GM12873 (cell line): ENCODE measurements at regions not wholly inside any gene's neighbourhood (a gene's known extent, or its start where the extent isn't known, plus 50 kb on each side); places are given as distances from the start of the nearest gene placed in this dataset.

Experiments
- TF ChIP-seq, protein P1 (sequence below): IDR thresholded peaks from 2 replicates; pipeline ENCODE4 v1.5.1; 2012; ENCODE audit warnings: low read depth, mild to moderate bottlenecking, moderate library complexity, low read length, control low read depth; ENCODE audit not compliant: insufficient read depth; ENCODE audit errors: missing control alignments

DNA sequence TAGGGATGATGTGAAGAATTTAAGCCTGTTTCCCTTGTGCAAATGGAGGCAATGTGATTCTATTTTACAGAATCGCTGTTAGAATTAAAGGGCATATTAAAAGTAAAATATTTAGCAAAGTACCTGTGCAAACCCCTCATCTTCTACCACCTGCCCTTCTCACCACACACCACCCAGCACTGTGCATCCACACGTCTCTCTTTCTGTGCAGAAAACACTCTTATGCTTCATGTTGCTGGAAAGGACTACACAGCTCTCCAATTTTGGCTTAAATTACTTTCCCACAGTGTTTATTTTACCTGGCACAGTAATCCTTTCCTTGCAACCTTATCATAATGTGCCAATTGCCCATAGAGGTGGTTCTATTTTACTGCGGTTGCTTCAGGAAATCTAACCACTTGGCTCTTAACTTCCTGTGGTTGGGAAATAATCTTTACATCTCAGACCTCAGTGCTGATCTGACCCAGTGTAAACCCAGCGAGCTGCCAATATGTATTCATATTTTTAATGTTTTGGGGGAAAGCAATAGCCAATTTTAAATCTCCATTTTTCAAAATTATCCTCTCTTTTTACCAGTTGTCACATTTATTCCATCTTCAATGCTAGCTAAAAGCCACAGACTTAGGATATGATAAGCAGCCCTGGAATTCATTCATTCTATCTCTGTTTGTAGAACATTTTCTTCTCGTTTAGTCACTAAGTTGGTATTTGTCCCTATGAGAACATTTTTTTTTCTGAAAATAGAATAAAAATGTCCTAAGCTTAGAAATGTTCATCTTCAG lies 250.9 kb downstream of the DSEL start:
- TF ChIP-seq, protein P1, sequence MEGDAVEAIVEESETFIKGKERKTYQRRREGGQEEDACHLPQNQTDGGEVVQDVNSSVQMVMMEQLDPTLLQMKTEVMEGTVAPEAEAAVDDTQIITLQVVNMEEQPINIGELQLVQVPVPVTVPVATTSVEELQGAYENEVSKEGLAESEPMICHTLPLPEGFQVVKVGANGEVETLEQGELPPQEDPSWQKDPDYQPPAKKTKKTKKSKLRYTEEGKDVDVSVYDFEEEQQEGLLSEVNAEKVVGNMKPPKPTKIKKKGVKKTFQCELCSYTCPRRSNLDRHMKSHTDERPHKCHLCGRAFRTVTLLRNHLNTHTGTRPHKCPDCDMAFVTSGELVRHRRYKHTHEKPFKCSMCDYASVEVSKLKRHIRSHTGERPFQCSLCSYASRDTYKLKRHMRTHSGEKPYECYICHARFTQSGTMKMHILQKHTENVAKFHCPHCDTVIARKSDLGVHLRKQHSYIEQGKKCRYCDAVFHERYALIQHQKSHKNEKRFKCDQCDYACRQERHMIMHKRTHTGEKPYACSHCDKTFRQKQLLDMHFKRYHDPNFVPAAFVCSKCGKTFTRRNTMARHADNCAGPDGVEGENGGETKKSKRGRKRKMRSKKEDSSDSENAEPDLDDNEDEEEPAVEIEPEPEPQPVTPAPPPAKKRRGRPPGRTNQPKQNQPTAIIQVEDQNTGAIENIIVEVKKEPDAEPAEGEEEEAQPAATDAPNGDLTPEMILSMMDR, result no peak

DNA sequence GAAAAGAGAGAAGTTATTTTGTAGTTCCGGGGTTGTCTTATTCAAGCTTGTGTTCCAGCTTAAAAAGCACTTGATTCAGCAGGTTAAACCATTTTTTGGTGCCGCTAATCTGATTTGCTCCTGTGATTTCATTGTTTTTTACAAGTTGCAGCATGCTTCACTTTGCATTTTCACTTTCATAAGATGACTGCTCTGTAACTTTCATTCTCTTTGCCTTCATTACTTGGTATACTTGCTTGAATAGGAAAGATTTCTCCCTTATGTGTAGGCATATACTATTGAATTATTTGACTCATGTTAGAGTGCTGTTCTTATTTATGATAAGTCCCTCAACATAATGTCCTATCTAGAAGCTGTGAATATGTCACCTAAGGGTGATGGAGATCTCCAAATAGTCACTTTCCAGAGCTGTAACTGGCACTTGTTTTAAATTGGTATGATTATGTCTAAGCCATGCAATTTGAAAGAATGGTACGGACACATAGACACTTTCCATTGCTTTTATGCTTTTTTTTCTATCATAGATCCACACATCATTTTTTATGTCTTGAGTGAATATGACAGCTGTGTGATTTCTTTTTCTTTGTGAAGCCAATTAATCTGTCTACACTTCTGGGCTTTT lies 254.5 kb downstream of the DSEL start:
- TF ChIP-seq, protein P1, result no peak

DNA sequence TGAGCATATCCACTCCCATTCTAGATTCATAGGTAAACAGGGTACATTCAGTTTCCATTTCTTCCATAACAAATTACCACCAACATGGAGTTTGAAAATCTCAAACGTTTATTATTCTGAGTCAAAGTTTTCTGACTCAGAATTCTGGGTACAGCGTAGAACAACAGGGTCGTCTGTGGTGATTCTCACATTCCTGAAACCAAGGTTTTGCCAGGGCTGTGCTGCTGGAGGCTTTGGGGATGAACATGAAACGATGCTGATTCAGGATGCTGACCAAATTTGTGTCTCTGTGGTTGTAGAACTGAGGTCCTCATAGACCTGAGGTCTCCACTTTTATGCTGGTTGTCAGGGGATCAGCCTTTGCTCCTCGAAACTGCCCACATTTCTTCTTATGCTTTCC lies 255.7 kb downstream of the DSEL start:
- TF ChIP-seq, protein P1, result no peak

DNA sequence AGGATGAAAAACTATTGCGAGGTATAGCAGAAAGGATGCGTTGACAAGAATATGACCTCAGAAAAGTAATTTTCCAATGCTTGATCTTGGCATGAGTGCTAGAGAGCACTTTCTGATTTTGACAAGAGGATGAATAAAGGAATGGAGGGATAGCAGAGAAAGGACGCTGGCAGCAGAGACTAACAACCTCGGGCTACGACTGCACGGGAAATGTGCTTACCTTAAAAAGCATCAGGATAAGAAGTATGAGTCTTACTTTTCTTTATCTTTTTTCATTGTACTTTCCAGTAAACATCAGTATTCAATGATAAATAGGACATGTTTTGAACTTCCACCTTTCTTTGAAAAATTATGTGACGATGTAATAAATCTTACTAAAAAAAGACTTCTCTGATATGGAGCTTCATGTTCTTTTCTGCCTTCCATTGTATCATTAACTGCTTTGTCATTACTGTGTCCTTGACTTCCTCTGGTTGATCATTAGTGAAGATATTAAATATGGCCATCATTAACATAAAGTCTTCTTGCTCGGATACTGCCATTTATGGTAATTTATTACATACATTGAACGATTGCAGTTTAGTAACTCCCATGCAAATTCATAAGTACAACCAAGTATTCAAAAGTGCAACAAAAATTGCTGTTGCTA lies 265.6 kb downstream of the DSEL start:
- TF ChIP-seq, protein P1, result no peak

DNA sequence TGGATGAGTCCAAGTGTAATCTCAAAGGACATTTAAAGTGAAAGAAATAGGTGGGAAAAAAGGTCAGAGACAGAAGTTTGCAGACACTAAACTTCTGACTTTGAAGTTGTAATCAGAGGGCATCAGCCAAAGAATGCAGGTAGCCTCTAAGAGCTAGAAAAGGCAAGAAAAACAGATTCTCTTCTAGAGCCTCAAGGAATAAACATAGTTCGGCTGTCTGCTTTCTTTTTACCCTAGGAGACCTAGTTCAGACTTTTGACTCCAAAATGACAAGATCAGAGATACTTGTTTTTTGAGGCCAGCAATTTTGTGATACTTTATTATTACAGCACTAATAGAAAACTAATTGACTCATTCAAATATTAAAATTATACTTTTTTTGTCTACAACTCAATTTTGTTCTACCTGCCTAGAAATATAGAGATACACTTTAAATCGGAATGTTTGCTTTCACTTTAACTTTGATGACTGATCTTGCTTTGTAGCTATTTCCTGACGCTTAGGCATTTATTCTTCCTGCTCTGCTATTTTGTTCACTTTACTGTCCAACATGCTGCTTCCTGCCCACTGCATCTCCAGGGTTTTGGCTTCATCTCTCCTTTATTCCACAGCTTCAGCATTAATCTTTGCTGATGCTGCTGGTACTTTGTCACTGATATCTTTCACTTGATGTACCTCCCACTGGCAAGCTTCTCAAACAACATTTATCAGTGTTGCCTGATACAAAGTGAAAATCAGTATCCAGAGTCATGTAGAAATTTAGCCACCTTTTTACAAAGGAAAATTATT lies 272.5 kb downstream of the DSEL start:
- TF ChIP-seq, protein P1, result no peak

DNA sequence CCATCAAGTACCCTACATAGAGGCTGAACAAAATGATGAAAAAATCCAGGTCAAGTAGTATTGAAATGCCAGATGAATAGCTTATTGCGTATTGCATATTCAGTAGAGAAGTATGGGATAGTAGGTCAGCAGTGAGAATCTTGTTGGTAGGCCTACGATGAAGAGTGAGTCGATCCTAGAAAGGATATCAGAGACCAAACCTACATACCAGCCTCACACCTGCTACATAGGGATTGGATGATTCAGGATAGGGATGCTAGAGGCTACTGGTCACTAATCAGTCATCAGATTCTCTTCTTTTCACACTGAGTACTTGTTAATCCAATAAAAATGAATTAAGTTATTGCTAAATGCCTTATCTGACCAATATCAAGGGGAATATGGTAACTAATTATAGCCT lies 274.5 kb downstream of the DSEL start:
- TF ChIP-seq, protein P1, result no peak
